ENCODE measurements at regions not wholly inside any gene's neighbourhood (a gene's known extent, or its start where the extent isn't known, plus 50 kb on each side); places are given as distances from the start of the nearest gene placed in this dataset.

GRCh38 chr17:34125010-34125409 lies 130.1 kb upstream of the CCL2 start:
- Histone ChIP-seq H3K36me3 (ENCODE audit: control insufficient read depth, insufficient read depth, low read length) (no peaks in the 10 kb centered on the region), H3K9me3 (no peaks in the 10 kb centered on the region), H3K27me3 (replicated peaks; ENCODE audit: control insufficient read depth, insufficient read depth, low read length) (no peaks in the 10 kb centered on the region), H3K4me1 (no peaks in the 10 kb centered on the region), H3K4me3 (ENCODE audit: low read depth, low read length) (no peak overlapping the region)
- Mint-ChIP-seq H3K27ac (ENCODE audit: unreplicated experiment) (no peak overlapping the region), H3K4me1 (ENCODE audit: low read depth, unreplicated experiment) (no peaks in the 10 kb centered on the region), H3K9me3 (ENCODE audit: unreplicated experiment) (no peaks in the 10 kb centered on the region), H3K36me3 (ENCODE audit: insufficient read depth, unreplicated experiment) (no peaks in the 10 kb centered on the region), H3K27me3 (ENCODE audit: insufficient read depth, unreplicated experiment) (peaks cover 14% of the 10 kb centered on the region), H3K4me3 (ENCODE audit: unreplicated experiment) (no peak overlapping the region)
- POLR2A ChIA-PET = no interaction called here
- intact Hi-C loops (cut with micrococcal nuclease; ENCODE audit: unreplicated experiment) = no loop called here
- no peak for DNase-seq
- CTCF ChIA-PET = no interaction called here
- no TSS peak for BruUV-seq (replicated peaks)
- TF ChIP-seq CTCF (IDR thresholded peaks at IDR 0.05; ENCODE audit: insufficient read depth in 1 of 2, low read depth in 1 of 2, low read length in 1 of 2, severe bottlenecking in 1 of 2, unreplicated experiment in 1 of 2) = no peak

GRCh38 chr17:34125921-34126320 lies 129.2 kb upstream of the CCL2 start:
- Histone ChIP-seq H3K4me1 (no peaks in the 10 kb centered on the region), H3K4me3 (ENCODE audit: low read depth, low read length) (no peak overlapping the region), H3K27me3 (replicated peaks; ENCODE audit: control insufficient read depth, insufficient read depth, low read length) (no peaks in the 10 kb centered on the region), H3K9me3 (no peaks in the 10 kb centered on the region), H3K36me3 (ENCODE audit: control insufficient read depth, insufficient read depth, low read length) (no peaks in the 10 kb centered on the region)
- Mint-ChIP-seq H3K9me3 (ENCODE audit: unreplicated experiment) (no peaks in the 10 kb centered on the region), H3K27me3 (ENCODE audit: insufficient read depth, unreplicated experiment) (peaks cover 17% of the 10 kb centered on the region), H3K27ac (ENCODE audit: unreplicated experiment) (no peak overlapping the region), H3K4me1 (ENCODE audit: low read depth, unreplicated experiment) (no peaks in the 10 kb centered on the region), H3K36me3 (ENCODE audit: insufficient read depth, unreplicated experiment) (no peaks in the 10 kb centered on the region), H3K4me3 (ENCODE audit: unreplicated experiment) (no peak overlapping the region)
- BruUV-seq (replicated peaks) = no TSS peak
- DNase-seq = no peak
- TF ChIP-seq CTCF (IDR thresholded peaks at IDR 0.05; ENCODE audit: insufficient read depth in 1 of 2, low read depth in 1 of 2, low read length in 1 of 2, severe bottlenecking in 1 of 2, unreplicated experiment in 1 of 2) = no peak
- ChIA-PET POLR2A (no interaction called here), CTCF (no interaction called here)
- intact Hi-C loops (cut with micrococcal nuclease; ENCODE audit: unreplicated experiment) = no loop called here

- H3K27ac Mint-ChIP-seq (ENCODE audit: unreplicated experiment) = no peak overlapping the region
- no TSS peak for BruUV-seq (replicated peaks)
- H3K27me3 Mint-ChIP-seq (ENCODE audit: insufficient read depth, unreplicated experiment) = peaks cover 17% of the 10 kb centered on the region
- Histone ChIP-seq H3K4me3 (ENCODE audit: low read depth, low read length) (no peak overlapping the region), H3K36me3 (ENCODE audit: control insufficient read depth, insufficient read depth, low read length) (no peaks in the 10 kb centered on the region), H3K27me3 (replicated peaks; ENCODE audit: control insufficient read depth, insufficient read depth, low read length) (no peaks in the 10 kb centered on the region), H3K4me1 (no peaks in the 10 kb centered on the region), H3K9me3 (no peaks in the 10 kb centered on the region)
- no peaks in the 10 kb centered on the region for H3K36me3 Mint-ChIP-seq (ENCODE audit: insufficient read depth, unreplicated experiment)
- no peaks in the 10 kb centered on the region for H3K9me3 Mint-ChIP-seq (ENCODE audit: unreplicated experiment)
- H3K4me1 Mint-ChIP-seq (ENCODE audit: low read depth, unreplicated experiment) = no peaks in the 10 kb centered on the region
- TF ChIP-seq CTCF (IDR thresholded peaks at IDR 0.05; ENCODE audit: insufficient read depth in 1 of 2, low read depth in 1 of 2, low read length in 1 of 2, severe bottlenecking in 1 of 2, unreplicated experiment in 1 of 2) = no peak
- intact Hi-C loops (cut with micrococcal nuclease; ENCODE audit: unreplicated experiment) = no loop called here
- ChIA-PET POLR2A (no interaction called here), CTCF (no interaction called here)
- no peak for DNase-seq
- H3K4me3 Mint-ChIP-seq (ENCODE audit: unreplicated experiment) = no peak overlapping the region
Observed at GRCh38 chr17:34126496-34126895, 128.6 kb upstream of the CCL2 start.
